ENCODE measurements at regions not wholly inside any gene's neighbourhood (a gene's known extent, or its start where the extent isn't known, plus 50 kb on each side); places are given as distances from the start of the nearest gene placed in this dataset.

- no peak for TF ChIP-seq CTCF (conservative IDR thresholded peaks at IDR 0.05; ENCODE audit: low read length)
- H3K4me3 ChIP-seq (ENCODE audit: low read length): no peak overlapping the region
- peak; percentile 53 for DNase-seq (ENCODE audit: low read depth)
Observed at GRCh38 chr3:89038869-89039268, 68.6 kb upstream of the EPHA3 start.

DNA sequence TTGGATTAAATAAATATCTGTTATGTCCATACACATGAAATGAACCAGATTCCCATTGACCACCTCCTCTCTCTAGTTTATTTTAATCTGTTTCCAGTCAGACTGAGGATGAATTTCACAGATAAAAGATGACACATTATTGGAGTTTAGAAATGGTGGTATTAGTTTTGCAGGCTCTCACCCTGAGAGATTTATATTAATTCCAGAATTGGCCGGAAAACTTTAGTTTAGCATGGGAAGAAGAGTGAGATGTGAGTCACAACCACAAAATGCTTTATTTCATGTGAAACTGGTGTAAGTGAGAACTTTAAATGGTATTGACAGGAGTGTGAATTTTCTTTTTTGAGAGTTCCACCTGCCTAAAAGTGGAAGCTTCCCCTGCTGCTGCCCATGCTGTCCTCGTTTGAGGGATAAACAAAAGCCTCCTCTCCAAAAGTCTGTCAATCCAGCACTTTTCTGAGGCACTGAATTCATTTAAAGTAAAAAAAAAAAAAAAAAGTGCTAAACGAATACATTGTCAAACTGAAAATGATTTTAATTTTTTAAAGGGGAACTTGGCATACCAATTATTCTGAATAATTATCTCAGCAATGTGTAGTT is 65.1 kb upstream of the EPHA3 start:
- TF ChIP-seq CTCF (conservative IDR thresholded peaks at IDR 0.05; ENCODE audit: low read length): no peak
- DNase-seq (ENCODE audit: low read depth): peak; percentile 39

GRCh38 chr3:89043406-89043932 is 64.0 kb upstream of the EPHA3 start:
- TF ChIP-seq CTCF (conservative IDR thresholded peaks at IDR 0.05; ENCODE audit: low read length): no peak
- DNase-seq (ENCODE audit: low read depth): no peak
- no peak overlapping the region for H3K4me3 ChIP-seq (ENCODE audit: low read length)

More for the DNA sequence above, 65.1 kb upstream of the EPHA3 start:
- no peak overlapping the region for H3K4me3 ChIP-seq (ENCODE audit: low read length)

GRCh38 chr3:89046661-89047060 is 60.8 kb upstream of the EPHA3 start:
- no peak for TF ChIP-seq CTCF (conservative IDR thresholded peaks at IDR 0.05; ENCODE audit: low read length)
- no peak for DNase-seq (ENCODE audit: low read depth)
- H3K4me3 ChIP-seq (ENCODE audit: low read length): no peak overlapping the region

DNA sequence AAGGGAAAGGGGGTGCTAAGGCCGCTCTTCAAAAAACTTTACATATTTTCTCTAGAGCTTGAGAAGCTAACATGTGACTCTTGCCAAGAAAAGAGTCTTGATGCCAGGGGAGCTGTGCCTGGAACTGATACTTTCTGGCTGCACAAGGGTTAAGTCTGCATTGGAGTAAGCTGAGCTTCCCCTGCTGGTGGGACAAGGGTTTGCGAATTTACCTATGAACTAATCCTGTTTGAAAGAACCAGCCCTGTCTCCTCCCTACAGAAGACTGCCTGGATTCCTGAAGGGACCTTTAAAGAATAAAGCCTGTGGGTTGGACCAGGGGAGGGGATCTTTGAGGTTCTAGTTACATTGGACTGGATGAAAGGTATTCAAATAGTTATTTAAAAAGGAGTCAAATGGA is 58.3 kb upstream of the EPHA3 start:
- no peak overlapping the region for H3K4me3 ChIP-seq (ENCODE audit: low read length)
- DNase-seq (ENCODE audit: low read depth): no peak
- TF ChIP-seq CTCF (conservative IDR thresholded peaks at IDR 0.05; ENCODE audit: low read length): peak; percentile 35

DNA sequence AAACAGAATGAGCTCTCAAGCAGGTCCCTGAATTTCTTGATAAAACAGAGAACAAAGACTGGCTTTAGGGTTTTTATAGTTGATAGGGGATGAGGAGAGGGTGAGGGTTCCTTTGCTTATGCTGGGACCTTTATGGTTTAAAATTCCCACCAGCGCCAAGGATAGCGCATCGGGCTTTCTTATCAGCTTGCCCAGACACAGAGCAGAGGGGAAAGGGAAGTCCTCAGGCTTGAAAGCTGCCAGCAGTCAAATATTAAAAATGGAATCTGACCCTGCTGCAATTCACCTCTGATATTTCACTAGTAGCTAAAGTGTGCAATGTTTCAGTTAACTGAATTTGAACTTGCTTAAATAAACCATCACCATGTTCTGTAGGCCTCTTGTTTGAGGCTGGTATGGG is 55.0 kb upstream of the EPHA3 start:
- DNase-seq (ENCODE audit: low read depth): no peak
- TF ChIP-seq CTCF (conservative IDR thresholded peaks at IDR 0.05; ENCODE audit: low read length): no peak
- H3K4me3 ChIP-seq (ENCODE audit: low read length): no peak overlapping the region

DNA sequence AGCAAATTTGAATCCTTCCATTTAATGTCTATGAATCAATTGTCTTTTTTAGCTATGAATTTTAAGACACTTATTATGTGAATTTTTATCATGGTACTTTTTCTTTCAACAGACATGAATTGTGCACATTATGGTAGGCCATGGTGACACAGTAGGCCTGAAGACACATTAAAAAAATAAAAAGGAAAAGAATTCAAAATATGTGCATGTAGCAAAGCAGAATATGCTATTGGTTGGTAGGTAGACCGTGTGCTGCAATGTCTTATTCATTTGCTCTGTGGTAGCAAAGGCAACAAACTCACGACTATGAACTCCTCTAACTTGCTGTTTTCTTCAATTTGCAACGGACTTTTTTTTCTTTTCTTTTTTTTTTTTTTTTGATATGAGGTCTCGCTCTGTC is 50.0 kb upstream of the EPHA3 start:
- H3K4me3 ChIP-seq (ENCODE audit: low read length): no peak overlapping the region
- DNase-seq (ENCODE audit: low read depth): no peak
- TF ChIP-seq CTCF (conservative IDR thresholded peaks at IDR 0.05; ENCODE audit: low read length): no peak

Measured in AG10803 (cell line).